ENCODE measurements at regions not wholly inside any gene's neighbourhood (a gene's known extent, or its start where the extent isn't known, plus 50 kb on each side); places are given as distances from the start of the nearest gene placed in this dataset.

DNA sequence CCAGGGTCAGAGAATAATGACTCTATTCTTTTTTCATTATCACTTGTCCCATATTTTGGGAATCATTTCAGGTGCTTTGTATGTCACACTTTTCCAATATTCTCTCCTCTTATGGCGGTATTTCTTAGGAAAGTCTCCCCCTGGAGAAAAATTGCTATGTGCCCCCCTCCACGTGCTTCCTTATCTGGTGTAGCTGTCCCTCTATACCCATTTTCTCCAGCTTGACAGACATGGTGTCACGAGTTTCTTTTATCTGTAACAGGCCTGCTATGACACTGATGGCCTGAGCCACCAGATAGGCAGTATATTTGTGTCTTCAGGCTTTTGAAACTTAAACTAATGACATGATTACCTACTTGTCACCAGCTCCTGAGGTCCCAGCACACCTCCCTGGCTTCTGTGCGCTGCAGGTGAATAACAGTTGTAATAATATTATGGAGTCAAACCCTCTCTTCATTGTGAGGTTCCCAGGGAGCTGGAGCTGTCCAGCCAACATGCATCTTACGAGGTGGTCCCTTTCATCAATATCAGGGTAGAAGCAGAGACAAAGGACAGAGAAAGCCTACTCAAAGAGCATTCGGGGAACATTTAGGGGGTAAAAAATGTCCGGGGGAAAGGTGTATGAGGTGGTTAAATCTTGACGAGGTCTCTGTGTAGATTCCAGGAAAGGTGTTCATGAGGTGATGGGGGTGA is 71.2 kb upstream of the DUSP10 start:
- TF ChIP-seq, protein P1, sequence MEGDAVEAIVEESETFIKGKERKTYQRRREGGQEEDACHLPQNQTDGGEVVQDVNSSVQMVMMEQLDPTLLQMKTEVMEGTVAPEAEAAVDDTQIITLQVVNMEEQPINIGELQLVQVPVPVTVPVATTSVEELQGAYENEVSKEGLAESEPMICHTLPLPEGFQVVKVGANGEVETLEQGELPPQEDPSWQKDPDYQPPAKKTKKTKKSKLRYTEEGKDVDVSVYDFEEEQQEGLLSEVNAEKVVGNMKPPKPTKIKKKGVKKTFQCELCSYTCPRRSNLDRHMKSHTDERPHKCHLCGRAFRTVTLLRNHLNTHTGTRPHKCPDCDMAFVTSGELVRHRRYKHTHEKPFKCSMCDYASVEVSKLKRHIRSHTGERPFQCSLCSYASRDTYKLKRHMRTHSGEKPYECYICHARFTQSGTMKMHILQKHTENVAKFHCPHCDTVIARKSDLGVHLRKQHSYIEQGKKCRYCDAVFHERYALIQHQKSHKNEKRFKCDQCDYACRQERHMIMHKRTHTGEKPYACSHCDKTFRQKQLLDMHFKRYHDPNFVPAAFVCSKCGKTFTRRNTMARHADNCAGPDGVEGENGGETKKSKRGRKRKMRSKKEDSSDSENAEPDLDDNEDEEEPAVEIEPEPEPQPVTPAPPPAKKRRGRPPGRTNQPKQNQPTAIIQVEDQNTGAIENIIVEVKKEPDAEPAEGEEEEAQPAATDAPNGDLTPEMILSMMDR (IDR thresholded peaks at IDR 0.05): no peak
- TF ChIP-seq POLR2A (IDR thresholded peaks at IDR 0.05): no peak

All from prostate gland (tissue), 2 donors.